Suppressor macrophage treated with lipopolysaccharide for 1 hour (primary cell): ENCODE measurements at regions not wholly inside any gene's neighbourhood (a gene's known extent, or its start where the extent isn't known, plus 50 kb on each side); places are given as distances from the start of the nearest gene placed in this dataset.

Experiments
- DNase-seq, 3 donors: peaks; one replicate each; pipeline ENCODE4 v3.0.0-alpha.2; 2020 to 2022

GRCh38 chr7:35533902-35534301 lies 161.0 kb downstream of the HERPUD2 start:
- peak; percentile 18 to 52 (median 45) for DNase-seq

DNA sequence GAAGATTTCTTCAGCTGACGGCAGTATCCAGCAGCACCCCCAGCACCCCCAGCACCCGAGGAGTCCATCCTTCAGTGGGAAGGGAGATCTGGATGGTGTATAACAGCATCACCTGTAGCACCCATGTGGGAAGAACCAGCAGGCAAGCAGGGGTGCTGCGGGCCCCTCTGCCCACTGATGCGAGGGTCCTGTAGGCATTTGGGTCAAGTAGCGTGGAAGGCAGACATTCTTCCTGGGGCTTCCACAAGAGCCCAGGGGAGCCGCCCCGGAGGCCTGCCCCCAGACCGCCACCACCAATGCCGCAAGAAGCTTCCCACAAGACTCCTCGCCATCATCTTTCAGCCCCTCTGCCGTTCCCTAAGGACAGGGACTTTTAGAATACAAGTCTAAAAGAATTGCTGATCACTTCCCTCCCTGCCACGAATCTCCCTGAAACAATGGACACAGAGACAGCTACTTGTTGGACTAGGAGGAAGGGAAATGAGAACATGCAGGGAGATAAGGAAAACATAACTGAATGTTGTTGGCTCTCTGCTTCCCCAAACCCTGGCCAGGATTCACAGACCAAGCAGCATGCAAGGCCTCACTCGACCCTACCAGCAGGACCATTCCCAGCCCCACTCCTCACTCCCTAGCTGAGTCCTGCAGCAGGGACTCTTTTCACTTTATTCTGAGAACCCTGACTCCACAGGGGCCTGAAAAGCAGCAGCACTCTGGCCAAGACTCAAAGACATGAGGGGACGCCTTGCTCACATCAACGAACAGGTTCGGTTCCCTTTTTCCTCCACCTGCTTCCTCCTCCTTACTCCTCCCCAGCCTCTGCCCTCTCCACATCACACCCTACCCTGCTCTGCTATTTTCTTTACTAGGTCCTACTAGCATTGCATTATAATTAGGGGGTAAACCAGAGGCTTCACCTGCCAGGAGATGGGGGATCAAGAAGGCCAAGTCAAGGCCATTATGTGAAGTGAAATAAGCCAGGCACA lies 164.5 kb downstream of the HERPUD2 start:
- no peak for DNase-seq

GRCh38 chr7:35529713-35530112 lies 165.2 kb downstream of the HERPUD2 start:
- DNase-seq: no peak

DNA sequence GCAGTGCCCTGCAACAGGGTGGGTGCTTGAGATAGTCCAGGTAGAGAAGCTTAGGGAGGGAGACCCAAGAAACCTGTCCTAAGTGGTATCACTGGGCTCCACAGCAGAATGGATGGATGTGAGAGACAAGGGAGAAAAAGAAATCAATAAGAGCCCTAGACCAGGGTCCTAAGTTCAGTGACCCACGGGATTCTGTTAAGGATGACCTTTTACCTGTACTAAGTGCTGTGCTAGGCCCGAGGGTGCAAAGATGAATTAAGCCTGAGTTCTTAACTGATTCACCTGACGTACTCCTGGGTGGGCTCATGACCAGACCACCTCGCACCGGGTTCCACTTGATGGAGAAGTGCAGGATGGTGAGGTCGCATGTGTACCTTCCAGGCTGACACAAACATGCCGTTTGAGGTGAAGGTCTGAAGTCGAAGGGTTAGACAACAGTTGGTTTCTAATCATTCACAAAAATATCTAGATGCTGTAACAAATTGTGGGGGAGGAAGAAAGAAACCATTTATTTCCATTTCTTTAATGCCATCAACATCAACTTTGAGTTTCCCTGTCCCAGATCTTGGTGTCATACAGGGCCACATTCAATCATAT lies 166.5 kb downstream of the HERPUD2 start:
- no peak for DNase-seq

DNA sequence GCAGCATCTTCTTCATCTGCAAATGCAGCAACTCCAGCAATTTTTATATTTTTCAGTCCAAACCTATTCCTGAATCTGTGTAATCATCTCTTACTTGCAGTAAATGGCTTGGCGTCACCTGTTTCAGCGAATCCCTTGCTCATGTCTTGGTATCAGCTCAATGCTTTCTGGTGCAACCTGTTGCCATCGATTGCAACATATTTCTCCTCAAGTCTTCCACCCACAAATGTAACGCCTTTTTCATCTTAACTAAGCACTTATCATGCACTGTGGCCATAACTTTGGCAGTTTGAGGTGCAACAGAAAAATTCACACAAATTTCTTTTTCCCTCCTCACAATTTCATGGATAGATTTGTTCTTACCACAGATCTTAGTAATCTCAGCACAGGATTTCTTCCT lies 168.3 kb downstream of the HERPUD2 start:
- no peak for DNase-seq

GRCh38 chr7:35524112-35524804 lies 170.7 kb downstream of the HERPUD2 start:
- DNase-seq: no peak

DNA sequence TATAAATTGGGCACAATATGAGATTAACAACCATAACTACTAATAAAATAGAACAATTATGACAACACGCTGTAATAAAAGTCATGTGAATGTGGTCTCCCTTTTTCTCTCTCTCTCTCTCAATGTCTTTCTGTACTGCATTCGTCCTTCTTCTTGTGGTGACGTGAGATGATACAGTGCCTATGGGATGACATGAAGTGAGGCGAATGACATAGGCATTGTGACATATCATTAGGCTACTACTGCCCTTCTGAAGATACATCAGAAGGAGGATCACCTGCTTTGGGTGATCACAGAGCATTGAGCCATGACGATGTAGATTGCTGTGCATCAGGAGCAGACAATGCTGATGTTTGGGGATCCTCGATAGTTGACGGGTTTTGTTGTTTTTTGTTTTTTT lies 171.6 kb downstream of the HERPUD2 start:
- no peak for DNase-seq

- DNase-seq: no peak
These were observed 172.2 kb downstream of the HERPUD2 start for GRCh38 chr7:35522697-35523096.

- no peak for DNase-seq
These were observed 173.0 kb downstream of the HERPUD2 start for GRCh38 chr7:35521941-35522340.

DNA sequence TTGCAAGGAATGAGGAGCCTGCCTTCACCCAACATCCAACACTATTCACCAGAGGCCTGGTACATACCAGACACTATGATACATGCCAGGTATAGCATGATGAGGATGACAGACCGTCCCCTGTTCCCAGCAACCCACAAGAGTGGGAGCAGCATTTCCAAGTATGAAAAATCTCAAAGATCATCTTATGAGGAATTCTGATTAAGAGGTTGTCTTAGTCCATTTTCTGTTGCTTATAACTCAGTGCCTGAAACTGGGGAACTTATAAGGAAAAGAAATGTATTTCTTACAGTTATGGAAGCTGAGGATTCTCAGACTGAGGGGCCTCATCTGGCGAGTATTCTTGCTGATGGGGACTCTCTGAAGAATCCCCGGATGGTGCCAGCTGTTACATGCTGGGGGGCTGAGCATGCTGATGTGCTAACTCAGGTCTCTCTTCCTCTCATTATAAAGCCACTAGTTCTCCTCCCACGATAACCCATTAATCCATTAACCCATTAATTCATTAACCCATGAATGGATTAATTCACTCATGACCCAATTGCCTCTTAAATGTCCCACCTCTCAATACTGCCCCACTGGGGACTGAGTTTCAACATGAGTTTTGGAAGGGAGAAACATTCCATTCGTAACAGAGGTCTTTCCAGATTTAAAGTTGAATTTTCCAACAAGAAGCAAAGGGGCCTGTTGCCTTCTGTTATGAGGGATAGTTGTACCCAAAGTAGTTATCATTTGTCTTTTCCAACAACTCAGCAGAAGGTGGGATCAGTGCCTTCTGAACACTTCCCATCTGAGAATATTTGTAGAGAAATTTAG lies 173.9 kb downstream of the HERPUD2 start:
- no peak for DNase-seq

GRCh38 chr7:35519971-35520809 lies 174.7 kb downstream of the HERPUD2 start:
- peak; percentile 72 to 80 (median 73) for DNase-seq

GRCh38 chr7:35518767-35519166 lies 176.2 kb downstream of the HERPUD2 start:
- DNase-seq: no peak

- DNase-seq: no peak
These were observed 178.4 kb downstream of the HERPUD2 start for GRCh38 chr7:35516498-35516897.

DNA sequence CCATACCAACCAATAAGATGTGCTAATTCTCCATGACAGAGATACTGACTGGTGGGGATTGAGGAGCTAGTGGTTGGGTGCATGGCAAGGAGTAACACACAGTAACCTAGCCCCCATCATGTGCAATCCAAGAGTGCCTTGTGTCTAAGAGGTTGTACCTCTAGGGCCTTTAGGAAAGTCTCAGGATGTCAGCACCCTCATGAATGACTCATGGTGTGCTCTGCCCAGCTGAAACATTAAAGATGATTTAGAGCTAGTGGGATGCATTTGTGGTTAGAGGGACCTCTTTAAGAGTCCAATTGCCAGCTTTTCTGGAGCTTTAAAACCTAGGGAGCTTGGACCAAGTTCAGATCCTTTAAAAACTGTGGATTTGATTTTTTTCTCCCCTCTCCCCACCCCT lies 181.1 kb downstream of the HERPUD2 start:
- DNase-seq: no peak

GRCh38 chr7:35513195-35513594 lies 181.7 kb downstream of the HERPUD2 start:
- DNase-seq: no peak

- no peak for DNase-seq
These were observed 182.2 kb downstream of the HERPUD2 start for GRCh38 chr7:35512716-35513115.

GRCh38 chr7:35508623-35509400 lies 186.1 kb downstream of the HERPUD2 start:
- DNase-seq: peak in 1 of 3 donors; percentile 3

DNA sequence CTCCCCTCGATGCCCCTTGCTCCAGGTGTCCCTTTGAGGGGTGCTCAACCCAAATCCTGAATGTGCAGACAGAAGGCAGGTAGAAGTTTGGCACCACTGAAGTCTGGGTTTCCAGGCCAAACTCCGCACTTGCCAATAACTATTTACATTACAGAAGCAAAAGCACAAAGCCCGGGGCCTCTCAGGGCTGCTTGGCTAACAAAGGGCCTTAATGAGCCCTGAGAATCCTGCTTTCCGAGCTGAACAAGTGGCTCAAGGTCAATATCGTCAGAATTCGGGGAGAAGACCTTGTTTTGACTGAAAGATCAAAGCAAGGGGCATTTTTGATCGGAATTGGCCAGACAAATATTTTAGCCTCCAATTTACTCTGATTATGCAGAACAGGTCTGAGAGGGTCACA lies 189.9 kb downstream of the HERPUD2 start:
- DNase-seq: no peak

GRCh38 chr7:35504365-35504764 lies 190.6 kb downstream of the HERPUD2 start:
- no peak for DNase-seq

- no peak for DNase-seq
These were observed 193.3 kb downstream of the HERPUD2 start for GRCh38 chr7:35501681-35502080.

- no peak for DNase-seq
These were observed 195.7 kb downstream of the HERPUD2 start for GRCh38 chr7:35499226-35499625.
